HT-29 (cell line): ENCODE measurements at regions not wholly inside any gene's neighbourhood (a gene's known extent, or its start where the extent isn't known, plus 50 kb on each side); places are given as distances from the start of the nearest gene placed in this dataset.
"Not testable (repeated sequence)": the region's sequence is repeated elsewhere in the genome, so short reads cannot be mapped to it uniquely, and the experiment has no call there.

ENCODE experiments used
- DNase-seq: peaks from one replicate; pipeline ENCODE4 v3.0.0-alpha.2; 2015; ENCODE audit warnings: low spot score

GRCh38 chr2:187684174-187684573, 129.9 kb upstream of the TFPI start:
- DNase-seq, result no peak

GRCh38 chr2:187686416-187687024, 132.3 kb upstream of the TFPI start:
- no peak for DNase-seq

GRCh38 chr2:187687585-187687984, 133.3 kb upstream of the TFPI start:
- no peak for DNase-seq

GRCh38 chr2:187689372-187689771, 135.1 kb upstream of the TFPI start:
- peak; percentile 70 for DNase-seq

GRCh38 chr2:187693923-187694322, 139.7 kb upstream of the TFPI start:
- DNase-seq, result no peak

GRCh38 chr2:187696644-187697043, 142.4 kb upstream of the TFPI start:
- not testable (repeated sequence) for DNase-seq

GRCh38 chr2:187698374-187699110, 144.3 kb upstream of the TFPI start:
- DNase-seq, result no peak

- no peak for DNase-seq
These were observed 147.9 kb upstream of the TFPI start for GRCh38 chr2:187702157-187702556.

GRCh38 chr2:187708272-187708671, 154.0 kb upstream of the TFPI start:
- DNase-seq, result no peak

GRCh38 chr2:187709065-187709464, 154.8 kb upstream of the TFPI start:
- no peak for DNase-seq

GRCh38 chr2:187710791-187711521, 156.7 kb upstream of the TFPI start:
- DNase-seq, result no peak

- DNase-seq, result no peak
These were observed 161.4 kb upstream of the TFPI start for GRCh38 chr2:187715590-187715989.

- peak; percentile 25 for DNase-seq
These were observed 162.1 kb upstream of the TFPI start for GRCh38 chr2:187716301-187716700.

GRCh38 chr2:187718092-187718491, 163.9 kb upstream of the TFPI start:
- no peak for DNase-seq

- no peak for DNase-seq
These were observed 165.3 kb upstream of the TFPI start for GRCh38 chr2:187719510-187719909.

GRCh38 chr2:187748958-187749357, 194.7 kb upstream of the TFPI start:
- DNase-seq, result no peak

GRCh38 chr2:187749804-187750431, 195.7 kb upstream of the TFPI start:
- DNase-seq, result no peak

- DNase-seq, result no peak
These were observed 214.8 kb upstream of the TFPI start for GRCh38 chr2:187768995-187769394.

- no peak for DNase-seq
These were observed 215.2 kb upstream of the TFPI start for GRCh38 chr2:187769437-187769836.

GRCh38 chr2:187774551-187775071, 220.4 kb upstream of the TFPI start:
- no peak for DNase-seq

- no peak for DNase-seq
These were observed 221.0 kb upstream of the TFPI start for GRCh38 chr2:187775196-187775595.

GRCh38 chr2:187775651-187776050, 221.4 kb upstream of the TFPI start:
- no peak for DNase-seq
